GM21576 (cell line): ENCODE measurements at regions not wholly inside any gene's neighbourhood (a gene's known extent, or its start where the extent isn't known, plus 50 kb on each side); places are given as distances from the start of the nearest gene placed in this dataset.
"Not testable (repeated sequence)": the region's sequence is repeated elsewhere in the genome, so short reads cannot be mapped to it uniquely, and the experiment has no call there.

Experiments used
- ATAC-seq: cut with Tn5 transposase; IDR thresholded peaks from one replicate; pipeline ENCODE4 v1.9.1; 2021; ENCODE audit warnings: mild to moderate bottlenecking, moderate library complexity; ENCODE audit not compliant: unreplicated experiment

GRCh38 chr12:124070394-124071074, 97.5 kb downstream of the ZNF664 start:
- ATAC-seq: not testable (repeated sequence)

GRCh38 chr12:124071075-124071443, 98.0 kb downstream of the ZNF664 start:
- no peak for ATAC-seq

DNA sequence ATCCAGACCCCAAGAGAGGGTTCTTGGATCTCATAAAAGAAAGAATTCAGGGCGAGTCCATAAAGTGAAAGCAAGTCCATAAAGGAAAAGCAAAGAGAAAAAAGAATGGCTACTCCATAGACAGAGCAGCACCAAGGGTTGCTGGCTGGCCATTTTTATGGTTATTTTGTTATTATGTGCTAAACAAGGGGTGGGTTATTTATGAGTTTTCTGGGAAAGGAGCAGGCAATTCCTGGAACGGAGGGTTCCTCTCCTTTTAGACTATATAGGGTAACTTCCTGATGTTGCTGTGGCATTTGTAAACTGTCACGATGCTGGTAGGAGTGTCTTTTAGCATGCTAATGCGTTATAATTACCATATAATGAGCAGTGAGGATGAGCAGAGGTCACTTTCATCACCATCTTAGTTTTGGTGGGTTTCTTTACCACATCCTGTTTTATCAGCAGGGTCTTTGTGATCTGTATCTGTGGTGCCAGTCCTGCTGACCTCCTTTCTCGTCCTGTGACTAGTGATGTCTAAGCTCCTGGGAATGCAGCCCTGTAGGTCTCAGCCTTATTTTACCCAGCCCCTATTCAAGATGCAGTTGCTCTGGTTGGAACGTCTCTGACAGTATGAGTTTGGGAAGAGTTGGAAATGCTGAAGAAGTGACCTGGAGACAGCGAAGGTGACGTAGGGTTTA, 100.5 kb downstream of the ZNF664 start:
- no peak for ATAC-seq

DNA sequence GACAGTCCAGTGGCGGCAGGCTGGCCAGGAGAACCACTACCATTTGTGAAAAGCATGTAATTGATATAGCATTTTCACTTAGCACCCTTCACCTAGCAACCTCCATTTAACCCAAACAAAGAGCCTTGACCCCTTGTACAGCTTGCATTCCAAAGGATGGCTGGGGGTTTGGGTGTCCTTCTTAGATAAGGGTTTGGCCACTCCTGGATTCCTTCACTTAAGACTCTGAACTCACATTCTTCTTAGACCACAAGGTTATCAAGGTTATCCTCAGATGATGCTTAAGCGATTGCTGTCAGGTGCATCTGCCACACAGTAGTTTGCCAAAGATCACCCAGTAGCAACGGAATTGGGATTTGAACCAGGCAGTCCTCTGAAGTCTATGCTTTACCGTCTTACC, 102.8 kb downstream of the ZNF664 start:
- no peak for ATAC-seq

GRCh38 chr12:124077701-124078100, 104.7 kb downstream of the ZNF664 start:
- ATAC-seq: no peak

- ATAC-seq: no peak
These were observed 105.8 kb downstream of the ZNF664 start for GRCh38 chr12:124078800-124079199.

DNA sequence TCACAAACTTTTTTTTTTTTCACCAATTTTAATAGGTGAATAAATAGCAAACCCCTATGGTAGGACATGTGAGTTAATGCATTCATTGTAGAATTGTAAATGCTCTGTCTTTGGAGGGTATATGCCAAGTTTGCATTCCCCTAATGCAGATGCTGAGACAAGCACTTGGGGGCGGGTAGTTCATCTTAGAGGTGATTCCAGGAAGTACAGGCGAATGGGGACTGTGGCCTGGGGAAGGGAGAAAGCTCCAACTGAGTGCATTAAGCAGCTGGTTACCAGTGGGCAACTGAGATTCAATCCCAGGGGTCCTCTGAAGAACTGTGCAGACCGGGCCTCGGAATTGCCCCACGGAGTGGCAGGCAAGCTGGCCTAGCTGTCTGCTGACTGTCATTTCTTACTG, 107.6 kb downstream of the ZNF664 start:
- no peak for ATAC-seq

GRCh38 chr12:124082012-124082411, 109.0 kb downstream of the ZNF664 start:
- no peak for ATAC-seq

DNA sequence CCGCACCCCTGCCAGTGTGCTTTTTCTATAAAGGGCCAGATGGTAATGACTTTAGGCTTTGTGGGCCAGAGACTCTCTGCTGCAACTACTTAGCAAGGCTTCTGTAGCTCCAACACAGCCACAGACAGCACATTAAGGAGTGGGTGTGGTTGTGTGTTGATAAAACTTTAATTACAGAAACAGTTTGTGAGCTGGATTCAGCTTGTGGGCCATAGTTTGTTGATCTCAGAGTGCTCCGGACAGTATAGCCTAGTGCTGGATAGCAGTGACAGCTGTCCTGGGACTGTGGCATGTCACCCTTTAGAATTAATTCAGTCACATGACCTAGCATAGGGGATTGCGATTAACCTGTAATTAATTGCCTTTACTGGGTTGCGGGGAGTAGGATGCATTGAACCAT, 109.7 kb downstream of the ZNF664 start:
- ATAC-seq: no peak

DNA sequence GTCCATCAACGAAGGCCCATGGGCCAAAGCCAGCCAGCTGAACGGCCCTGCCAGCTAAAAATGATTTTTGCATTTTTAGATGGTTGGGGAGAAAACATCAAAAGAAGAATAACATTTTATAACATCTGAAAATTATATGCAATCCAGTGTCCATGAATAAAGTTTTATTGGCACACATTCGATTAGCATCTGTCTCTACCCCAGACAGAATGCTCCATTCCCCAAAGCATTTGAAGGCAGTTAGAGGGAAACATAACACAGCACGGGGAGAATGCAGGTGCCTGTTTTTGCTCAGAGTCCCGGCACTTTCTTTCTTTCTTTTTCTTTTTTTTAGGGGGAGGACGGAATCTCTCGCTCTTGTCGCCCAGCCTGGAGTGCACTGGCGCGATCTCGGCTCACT, 110.7 kb downstream of the ZNF664 start:
- no peak for ATAC-seq

DNA sequence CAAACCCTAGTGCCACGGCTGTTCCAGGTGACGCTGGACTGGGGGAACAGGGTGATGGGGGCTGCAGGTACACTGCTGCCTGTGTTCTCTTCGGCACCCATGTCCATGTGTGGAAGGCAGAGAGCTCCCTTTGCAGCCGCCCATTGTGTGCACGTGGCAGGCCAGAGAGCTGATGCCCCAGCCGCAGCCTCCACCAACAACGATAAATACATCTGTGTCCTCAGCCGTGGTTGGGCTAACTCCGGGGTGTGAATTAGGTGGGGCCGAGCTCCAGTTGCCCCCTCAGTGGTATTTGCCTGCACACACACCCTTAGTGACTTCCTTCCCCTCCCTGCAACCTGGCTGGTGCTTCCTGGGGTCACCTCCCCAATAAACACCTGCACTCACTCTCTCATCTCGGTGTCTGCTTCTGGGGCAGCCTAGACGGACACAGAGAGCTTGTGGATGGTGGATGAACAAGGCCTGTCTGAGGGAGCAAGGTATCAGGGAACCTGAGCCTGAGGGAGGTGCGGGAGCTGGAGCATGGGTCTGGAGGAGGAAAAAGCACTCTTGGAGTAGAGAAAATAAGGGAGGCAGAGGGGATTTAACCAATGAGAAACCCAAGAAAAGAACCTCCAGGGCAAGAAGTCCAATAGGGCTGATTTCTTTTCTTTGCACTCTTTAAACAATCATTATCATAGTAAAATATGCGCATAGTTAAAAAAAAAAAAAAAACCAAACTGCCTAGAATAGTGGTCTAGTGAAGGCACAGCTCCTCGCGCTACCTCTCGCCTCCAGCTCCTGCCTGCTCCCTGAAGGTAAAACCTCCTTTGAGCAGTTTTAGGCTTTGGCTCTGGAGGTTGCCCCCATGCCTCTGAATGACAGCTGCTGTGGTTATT, 112.6 kb downstream of the ZNF664 start:
- no peak for ATAC-seq

DNA sequence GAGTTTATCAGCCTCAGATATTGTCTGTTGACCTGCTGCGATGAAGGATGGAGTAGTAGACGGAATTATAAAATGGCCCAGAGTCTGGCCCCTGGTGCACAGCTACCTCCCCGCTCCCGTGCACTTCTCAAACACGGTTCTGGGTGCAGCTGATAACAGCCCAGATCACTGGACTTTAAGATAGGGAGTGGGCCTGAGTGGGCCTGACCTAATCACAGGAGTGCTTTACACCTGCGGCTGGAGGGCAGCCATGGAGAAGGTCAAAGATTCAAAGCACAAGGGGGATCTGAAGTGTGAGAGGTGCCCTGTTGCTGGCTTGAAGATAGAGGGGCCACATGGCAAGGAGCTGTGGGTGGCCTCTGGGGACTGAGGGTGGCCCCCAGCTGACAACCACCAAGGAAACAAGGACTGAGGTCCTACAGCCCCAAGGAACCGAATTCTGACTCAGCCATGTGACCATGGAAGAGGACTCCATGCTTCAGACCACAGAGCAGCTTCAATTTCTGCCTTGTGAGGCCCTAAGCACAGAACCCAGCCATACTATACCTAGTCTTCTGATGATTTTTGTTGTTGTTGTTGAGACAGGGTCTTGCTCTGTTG, 113.4 kb downstream of the ZNF664 start:
- ATAC-seq: no peak

GRCh38 chr12:124087266-124088051, 114.4 kb downstream of the ZNF664 start:
- ATAC-seq: no peak

DNA sequence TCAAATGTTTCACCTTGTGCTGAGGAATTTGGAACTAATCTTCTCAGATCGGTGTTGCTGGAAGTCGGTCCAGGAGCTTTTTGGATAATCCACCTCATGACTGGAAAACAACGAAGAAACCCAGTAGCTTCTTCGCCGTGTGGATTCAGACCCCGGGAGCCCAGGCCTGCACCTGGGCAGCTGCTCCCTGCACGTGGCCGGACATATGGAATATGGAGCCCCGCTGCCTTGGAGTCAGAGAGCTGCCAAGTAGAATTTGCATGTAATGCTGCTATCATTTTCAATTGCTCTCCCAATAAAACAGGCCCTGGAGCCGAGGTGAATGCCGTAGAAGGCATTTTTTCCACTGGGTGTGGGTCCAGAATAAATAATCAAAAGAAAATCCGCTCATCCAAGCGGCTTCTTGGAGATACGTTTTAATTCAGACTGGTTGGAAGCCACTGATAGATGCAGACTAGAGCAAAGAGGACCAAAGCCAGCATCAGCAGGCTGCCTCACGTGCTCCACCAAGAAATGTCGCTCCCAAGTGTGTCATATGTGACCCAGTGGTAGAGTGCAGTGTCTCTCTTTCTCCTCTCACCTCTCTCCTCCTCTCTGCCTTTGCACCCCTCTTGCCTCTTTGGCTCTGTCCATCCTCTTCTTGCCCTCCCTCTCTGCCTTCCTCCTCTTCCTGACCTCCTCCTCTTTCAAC, 115.3 kb downstream of the ZNF664 start:
- ATAC-seq: no peak

DNA sequence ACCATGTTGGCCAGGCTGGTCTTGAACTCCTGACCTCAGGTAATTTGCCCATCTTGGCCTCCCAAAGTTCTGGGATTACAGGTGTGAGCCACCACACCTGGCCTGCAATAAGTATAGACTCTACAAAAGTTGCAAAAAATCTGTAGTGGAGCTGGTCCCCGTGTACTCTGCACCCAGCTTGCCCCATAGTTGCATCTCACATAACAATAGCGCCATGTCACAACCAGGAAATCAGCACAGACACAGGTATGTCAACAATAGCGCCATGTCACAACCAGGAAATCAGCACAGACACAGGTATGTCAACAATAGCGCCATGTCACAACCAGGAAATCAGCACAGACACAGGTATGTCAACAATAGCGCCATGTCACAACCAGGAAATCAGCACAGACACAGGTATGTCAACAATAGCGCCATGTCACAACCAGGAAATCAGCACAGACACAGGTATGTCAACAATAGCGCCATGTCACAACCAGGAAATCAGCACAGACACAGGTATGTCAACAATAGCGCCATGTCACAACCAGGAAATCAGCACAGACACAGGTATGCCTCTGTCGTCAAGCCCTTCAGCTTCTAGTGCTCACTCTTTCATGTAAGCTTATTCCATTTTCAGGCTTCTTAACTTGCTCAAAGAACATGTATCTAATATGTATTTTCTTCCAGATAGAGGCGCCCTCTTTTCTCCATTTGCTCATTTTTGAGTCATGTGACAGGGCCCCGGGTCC, 116.3 kb downstream of the ZNF664 start:
- ATAC-seq: not testable (repeated sequence)

DNA sequence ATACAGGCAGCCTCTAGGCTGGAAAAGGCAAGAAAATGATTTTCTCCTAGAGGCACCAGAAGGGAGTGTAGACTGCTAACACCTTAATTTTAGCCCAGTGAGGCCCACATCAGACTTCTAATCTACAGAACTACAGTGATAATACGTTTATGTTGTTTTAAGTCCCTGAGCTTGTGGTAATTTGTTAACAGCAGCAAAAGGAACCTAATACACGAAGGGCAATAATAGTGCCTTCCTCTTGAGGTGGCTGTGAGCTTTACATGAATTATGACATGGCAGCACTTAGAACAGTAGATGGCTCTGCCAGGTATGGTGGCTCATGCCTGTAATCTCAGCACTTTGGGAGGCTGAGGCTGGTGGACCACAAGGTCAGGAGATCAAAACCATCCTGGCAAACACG, 118.8 kb downstream of the ZNF664 start:
- no peak for ATAC-seq

DNA sequence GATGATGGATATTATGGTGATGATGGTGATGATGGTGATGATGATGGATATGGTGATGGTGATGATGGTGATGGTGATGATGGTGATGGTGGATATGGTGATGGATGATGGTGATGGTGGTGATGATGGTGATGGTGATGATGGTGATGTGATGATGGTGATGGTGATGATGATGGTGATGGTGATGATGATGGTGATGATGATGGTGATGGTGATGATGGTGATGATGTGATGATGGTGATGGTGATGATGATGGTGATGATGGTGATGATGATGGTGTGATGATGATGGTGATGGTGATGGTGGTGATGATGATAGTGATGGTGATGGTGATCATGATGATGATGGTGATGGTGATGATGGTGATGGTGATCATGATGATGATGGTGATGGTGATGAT, 119.5 kb downstream of the ZNF664 start:
- ATAC-seq: not testable (repeated sequence)

- no peak for ATAC-seq
These were observed 120.3 kb downstream of the ZNF664 start for GRCh38 chr12:124093297-124093696.

- ATAC-seq: no peak
These were observed 121.2 kb downstream of the ZNF664 start for GRCh38 chr12:124094188-124094587.
